ENCODE measurements at regions not wholly inside any gene's neighbourhood (a gene's known extent, or its start where the extent isn't known, plus 50 kb on each side); places are given as distances from the start of the nearest gene placed in this dataset.
"Not testable (repeated sequence)": the region's sequence is repeated elsewhere in the genome, so short reads cannot be mapped to it uniquely, and the experiment has no call there.

DNA sequence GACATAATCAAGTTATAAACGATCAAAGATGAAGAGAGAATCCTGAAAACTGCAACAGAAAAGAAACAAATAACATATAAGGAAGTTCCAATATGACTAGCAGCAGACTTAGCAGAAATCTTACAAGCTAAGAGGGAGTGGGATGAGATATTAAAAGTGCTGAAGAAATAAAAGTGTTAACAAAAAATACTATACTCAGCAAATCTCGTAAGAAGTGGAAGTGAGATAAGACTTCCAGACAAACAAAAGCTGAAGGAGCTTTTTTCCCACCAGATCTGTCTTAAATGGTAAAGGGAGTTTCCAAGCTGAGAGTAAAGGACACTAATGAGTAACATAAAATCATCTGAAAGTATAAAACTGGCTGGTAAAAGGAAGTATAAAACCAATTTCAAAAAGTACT is 2036.0 kb upstream of the C9orf72 start:
- DNase-seq (ENCODE audit: low read depth): no peak

DNA sequence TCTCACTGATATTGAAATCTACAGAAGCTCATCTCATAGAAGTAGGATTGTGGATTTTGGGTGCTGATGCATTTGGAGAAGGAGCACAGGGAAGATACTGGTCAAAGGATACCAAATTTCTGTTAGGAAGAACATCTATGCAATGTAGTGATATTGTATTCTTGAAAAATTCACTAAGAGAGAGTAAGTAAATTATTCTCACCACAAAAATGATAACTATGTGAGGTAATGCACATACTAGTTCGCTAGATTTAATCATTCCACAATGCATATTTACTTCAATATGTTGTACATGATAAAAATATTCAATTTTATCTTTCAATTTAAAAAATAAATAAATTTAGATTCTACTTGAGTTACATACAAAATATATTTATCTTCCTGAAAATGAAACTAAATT is 2040.5 kb upstream of the C9orf72 start:
- no peak for DNase-seq (ENCODE audit: low read depth)

DNA sequence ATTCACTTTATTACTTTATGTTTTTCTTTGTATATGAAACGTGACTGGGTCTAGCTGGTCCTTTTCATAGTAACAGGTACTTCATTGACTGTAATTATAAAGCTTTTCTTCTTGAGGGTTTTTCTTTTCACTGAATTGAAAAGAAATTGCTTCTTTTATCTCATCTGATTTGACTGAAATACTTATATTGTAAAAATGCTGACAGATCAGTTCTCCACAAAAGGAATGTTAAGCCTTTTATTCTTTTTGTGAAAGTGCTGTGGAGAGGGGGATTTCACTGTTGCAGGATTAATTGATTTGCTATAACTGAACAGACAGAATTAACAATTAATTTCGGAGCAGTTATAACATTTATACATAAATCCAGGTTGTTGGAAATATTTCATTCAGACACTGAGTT is 2043.6 kb upstream of the C9orf72 start:
- no peak for DNase-seq (ENCODE audit: low read depth)

DNA sequence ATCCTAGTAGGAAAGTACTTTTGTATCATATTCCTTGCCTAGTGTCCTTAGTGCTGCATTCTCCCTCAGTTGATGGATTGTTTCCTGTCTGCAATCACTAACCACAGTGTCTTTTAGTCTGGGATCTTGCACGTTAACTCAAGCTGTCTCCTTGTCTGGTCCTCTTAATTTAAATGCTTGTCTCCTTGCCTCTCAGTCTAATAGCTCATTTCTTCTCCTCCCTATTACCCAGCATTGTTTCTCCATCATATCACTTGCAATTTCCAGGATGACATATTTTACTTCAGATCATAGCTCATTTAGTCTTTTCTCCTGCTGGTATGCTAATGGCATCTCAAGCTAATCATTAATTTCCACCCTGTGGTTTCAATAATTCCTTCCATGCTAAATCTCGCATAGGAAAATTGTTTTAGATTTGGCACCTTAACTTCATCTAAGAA is 2052.0 kb upstream of the C9orf72 start:
- DNase-seq (ENCODE audit: low read depth): no peak

DNA sequence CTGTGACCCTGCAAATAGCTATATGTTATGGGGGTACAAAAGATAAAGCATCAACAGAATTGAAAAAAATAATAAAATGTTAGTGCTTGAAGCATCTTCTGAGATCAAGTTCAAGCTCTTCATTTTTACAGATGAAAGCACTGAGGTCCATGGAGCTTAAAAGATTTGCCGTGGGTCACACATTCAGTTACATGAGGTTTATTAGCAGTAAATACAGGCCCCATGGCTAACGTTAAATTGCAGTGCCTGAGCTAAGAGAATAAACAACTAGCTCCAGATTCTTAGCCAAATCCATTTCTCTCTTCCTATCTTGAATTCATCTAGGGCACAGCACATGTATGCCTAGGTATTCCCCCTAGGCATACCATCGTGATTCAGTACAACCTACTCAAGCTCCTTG is 2052.7 kb upstream of the C9orf72 start:
- DNase-seq (ENCODE audit: low read depth): no peak

DNA sequence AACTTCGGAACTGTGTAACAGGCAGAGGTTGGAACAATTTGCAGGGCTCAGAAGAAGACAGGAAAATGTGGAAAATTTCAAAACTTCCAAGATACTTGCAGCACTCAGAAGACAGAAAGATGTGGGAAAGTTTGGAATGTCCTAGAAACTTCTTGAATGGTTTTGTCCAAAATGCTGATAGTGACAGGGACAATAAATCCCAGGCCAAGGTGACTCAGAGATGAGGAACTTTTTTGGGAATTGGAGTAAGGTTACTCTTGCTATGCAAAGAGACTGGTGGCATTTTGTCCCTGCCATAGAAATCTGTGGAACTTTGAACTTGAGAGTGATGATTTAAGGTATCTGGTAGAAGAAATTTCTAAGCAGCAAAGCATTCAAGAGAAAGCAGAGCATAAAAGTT is 2055.6 kb upstream of the C9orf72 start:
- DNase-seq (ENCODE audit: low read depth): not testable (repeated sequence)

DNA sequence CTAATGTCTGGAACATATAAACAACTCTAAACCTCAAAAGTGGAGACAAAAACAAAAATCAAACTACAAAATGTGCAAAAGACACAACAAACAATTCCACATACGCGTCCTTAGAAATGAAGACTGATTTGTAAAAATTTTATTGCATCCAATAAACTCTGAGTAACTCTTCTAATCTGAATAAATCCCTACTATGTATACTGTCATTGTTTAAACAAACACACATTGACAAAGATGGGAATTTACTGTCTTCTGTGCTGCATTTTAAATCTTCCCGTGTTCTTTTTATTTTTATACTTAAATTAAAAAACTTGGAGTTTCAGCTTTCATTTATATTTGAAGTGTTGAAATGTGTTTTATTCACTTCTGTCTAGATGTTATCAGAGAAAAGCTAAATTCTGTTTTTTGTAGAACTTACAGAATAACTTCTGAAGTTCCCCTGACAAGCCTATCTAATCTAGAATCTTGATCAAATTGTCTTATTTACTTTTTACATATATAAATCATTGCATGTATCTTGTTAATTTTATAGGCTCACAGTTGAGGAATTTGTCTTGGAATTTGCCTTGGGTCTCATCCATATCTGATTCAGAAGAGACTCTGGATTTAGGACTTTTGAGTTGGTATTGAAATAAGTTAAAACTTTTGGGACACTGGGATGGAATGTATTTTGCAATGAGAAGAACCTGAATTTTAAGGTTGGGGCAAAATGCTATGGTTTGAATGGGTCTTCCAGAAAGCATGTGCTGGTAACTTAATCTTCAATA is 2064.4 kb upstream of the C9orf72 start:
- DNase-seq (ENCODE audit: low read depth): no peak

DNA sequence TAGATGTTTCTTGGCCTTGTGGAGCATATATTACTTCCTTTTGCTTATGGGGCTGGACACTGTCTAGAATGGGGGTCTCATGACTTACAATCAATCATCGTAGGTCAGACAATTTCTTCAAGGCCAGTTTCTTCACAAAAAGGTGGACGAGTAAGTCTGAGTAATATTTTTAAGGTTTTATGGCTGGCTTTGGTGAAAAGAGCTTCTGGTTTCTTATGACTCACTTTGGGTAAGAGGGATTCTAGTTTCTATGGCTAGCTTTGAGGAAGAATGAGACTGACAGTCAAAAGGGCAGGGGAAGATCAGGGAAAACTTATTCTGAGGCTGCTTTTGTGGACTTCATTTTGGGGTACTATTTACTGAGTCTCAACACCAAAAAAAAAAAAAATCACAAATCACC is 2067.2 kb upstream of the C9orf72 start:
- DNase-seq (ENCODE audit: low read depth): no peak

DNA sequence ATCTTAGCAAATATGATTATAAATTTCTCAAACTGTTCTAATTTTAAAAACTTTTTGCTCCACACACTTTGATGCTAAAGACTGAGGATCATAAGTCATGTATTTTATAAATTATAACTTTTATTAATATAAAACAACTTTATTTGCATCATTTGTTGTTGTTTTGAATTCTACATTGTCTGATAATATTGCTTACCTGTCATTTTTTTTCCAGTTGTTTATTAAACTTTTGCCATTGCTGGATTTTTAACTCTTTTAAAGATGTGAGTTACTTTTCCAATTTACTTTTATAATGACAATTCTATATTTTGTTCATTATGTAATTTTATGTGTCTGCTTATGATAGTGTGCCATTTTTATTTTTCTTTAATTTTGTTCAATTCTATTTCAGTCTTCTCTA is 2071.2 kb upstream of the C9orf72 start:
- no peak for DNase-seq (ENCODE audit: low read depth)

DNA sequence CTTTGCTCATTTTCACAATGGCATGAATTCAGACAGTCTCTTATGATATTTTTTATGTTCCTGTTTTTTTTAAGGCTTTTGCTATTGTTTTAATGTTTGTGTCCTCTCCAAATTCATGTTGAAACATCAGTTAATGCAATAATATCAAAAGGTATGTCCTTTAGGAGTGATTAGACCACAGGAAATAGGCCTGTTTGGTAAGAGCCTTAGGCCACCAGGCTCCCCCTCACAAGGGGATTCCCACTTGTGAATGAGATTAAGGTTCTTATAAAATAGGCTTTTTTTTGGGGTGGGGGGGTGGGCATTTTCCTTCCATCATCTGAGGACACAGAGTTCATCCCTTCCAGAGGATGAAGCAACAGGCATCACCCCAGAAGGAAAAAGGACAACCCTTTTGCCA is 2074.2 kb upstream of the C9orf72 start:
- DNase-seq (ENCODE audit: low read depth): no peak

DNA sequence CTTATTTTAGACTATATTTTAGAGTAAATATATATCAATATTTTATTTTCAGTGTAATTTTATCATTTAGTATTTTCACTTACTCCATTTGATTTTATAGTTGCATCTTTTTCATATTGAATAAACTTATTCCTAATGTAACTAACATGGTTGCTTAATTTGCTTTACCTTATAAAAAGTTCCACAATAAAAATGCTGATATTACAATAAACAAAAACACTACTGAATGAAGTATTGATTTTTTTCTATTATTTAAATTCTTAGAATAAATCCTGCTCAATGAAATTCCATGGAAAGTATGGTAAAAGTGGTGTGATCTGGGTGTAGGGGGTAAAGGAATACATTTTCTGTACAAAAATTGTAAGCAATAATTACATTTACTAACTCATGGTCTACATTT is 2074.9 kb upstream of the C9orf72 start:
- DNase-seq (ENCODE audit: low read depth): no peak

DNA sequence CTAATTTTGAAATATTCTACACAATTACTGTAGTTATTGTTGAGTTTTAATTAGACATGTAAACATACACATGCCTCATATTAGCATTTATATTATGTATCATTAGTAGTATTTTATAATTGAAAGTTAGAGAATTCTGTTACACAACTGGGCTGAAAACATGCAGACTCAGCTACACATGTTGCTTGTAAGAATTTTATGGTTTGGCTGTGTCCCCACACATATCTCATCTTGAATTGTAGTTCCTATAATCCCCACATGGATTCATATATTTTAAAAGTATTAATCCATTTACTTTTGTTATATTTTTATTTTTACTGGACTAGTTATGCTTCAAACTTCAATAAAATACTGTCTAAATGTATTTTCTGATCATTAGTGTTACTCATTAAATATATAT is 2075.3 kb upstream of the C9orf72 start:
- no peak for DNase-seq (ENCODE audit: low read depth)

DNA sequence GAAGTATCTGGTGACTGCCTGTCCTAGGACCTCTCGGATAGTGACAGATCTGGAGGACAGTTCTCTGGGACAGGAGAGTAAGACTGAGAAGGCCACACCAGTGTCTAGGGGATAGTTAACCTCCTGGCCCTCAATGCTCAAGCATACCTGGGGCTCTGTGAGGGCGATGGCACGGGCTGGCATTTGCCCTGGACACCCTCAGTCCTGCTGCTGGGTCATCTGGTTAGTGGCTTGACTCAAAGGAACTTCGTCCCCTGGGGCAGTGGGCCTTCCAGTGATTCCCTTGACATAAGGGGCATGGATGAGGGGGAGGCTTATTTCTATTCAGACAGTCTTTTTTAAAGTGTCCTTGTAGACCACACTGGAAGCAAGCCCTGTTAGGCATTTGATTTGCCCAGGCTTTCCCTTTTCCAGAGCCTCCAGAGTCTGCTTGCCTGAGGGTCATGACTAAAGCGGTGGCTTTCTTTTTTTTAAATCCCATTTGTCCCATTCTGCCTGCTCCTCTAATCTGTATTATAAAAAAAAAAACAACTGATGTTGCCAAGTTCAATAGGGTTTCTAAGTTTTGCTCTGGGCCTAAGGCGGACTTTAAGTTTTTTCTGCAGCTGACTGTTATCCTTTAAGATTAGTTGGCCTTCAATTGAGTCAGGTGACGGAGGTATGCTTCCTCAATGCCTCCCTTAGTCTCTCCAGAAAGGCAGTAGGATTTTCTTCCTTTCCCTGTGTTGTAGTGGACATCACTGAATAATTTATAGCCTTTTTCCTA is 2083.5 kb upstream of the C9orf72 start:
- no peak for DNase-seq (ENCODE audit: low read depth)

DNA sequence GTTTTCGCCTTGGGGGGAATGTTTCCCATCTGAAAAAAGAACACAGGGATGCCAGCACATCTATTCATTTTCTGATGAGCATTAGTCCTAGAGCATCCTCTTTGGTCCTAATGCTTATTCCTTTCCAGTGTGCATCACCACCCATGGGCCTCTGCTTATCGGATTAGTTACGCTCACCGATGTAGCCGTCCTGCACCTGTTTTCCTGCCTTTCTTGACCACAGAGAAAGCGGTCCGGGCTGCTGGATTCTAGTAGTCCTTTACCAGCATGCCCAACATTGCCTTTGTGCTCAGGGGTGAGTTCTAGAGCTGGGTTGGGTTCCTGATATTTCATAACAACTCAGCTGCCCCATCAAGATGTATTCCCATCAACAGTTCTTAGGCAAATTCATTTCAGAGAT is 2084.5 kb upstream of the C9orf72 start:
- no peak for DNase-seq (ENCODE audit: low read depth)

DNA sequence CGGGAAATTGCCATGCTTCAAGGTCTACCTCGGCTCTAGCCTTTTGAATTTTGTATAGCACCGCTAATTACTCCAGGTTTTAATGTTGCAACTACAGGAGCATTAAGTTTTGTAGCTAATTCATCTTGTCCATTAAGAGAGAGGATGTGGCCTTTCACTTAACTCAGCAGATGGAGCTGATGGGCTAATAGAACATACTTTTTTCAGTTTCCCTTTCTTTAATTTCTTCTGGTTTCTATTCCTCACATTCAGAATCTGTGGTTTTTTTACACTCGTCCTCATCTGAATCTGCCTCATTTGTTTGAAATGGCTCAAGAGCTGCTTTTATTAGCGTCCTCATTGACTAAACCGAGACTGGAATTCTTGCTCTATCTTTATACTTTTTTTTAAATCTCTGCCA is 2085.7 kb upstream of the C9orf72 start:
- DNase-seq (ENCODE audit: low read depth): no peak

DNA sequence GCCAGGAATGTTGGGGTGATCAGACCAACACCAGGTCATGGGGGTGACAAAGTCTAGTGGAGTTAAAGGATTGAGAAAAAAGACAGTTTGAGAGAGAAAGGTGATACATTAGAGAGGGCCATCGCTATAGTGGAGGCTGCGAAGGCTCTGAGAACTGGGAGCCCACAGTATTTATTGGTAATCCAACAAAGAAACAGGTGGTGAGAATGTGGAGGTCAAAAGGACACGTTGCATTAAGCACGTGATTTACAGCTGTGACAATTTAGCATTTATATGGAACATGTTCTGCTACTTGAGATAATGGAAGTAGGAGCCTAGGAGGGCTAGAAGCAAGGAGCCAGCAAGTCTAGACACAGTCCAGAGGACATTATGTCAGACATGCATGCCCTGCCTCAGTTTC is 2086.5 kb upstream of the C9orf72 start:
- DNase-seq (ENCODE audit: low read depth): no peak

DNA sequence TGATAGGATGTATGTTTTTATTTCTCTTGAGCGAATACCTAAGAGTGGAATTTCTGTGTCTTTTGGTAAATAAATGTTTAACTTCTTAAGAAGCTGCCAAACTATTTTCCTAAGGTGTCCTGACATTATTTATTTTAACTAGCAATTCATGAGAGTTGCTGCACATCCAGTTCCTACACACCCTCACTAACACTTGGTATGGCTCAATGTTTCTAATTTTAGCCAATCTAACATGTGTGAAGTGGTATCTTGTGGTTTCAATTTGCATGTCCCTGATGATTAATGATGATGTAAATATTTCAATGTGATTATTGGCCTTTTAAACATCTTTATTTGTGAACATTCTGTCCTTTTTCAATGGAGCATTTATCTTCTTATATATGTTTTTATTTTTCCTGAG is 2095.5 kb upstream of the C9orf72 start:
- DNase-seq (ENCODE audit: low read depth): no peak

DNA sequence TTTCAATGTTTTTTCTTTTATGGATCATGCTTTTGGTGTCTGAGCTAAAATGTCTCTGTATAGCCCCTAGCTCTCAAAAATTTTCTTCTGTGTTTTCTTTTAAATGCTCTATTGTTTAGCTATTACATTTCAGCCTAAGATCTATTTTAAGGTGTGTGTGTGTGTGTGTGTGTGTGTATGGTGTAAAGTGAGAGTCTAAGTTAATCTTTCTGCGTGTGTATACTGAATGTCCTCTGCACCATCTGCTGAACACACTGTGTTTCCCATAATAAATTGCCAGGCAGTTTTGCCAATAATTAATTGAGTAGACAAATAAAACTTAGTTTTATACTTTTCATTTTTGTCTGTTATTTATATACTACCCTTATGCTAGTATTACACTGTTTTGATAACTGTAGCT is 2096.3 kb upstream of the C9orf72 start:
- DNase-seq (ENCODE audit: low read depth): no peak

DNA sequence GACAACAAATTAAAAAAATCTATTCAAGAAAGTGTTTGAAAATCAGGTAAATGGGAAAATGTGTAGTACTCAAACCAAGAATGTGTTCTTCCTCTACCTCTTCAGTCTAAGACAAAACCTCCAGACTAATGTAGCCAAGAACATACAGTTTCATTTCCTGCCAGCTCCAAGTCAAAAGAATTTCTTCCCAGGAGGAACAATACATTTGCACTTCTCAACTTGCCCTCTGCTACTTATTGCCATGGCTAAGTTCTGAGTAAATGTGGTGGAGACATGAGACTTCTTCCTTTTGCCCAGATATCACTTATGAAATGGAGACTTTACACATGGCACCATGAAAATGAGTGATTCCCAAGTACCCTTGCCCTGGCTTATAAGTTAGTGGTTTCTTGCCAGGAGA is 2112.2 kb upstream of the C9orf72 start:
- DNase-seq (ENCODE audit: low read depth): no peak

DNA sequence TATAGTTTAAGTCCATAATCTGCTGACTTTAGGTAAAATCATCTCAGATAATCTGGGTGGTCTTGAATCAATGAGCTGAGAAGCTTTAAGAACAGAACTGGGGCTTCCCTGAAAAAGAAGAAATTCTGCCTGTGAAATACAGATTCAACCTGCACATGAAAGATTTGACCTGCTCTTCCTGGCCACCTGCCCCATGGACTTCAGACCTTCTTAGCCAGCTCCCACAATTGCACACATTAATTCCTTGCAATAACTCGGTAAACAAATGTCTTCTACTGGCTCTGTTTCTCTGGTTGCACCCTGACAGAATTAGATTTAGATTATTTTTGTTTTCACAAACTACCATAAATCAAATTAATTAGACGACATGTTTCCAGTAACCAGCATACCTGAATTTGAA is 2117.9 kb upstream of the C9orf72 start:
- no peak for DNase-seq (ENCODE audit: low read depth)

DNA sequence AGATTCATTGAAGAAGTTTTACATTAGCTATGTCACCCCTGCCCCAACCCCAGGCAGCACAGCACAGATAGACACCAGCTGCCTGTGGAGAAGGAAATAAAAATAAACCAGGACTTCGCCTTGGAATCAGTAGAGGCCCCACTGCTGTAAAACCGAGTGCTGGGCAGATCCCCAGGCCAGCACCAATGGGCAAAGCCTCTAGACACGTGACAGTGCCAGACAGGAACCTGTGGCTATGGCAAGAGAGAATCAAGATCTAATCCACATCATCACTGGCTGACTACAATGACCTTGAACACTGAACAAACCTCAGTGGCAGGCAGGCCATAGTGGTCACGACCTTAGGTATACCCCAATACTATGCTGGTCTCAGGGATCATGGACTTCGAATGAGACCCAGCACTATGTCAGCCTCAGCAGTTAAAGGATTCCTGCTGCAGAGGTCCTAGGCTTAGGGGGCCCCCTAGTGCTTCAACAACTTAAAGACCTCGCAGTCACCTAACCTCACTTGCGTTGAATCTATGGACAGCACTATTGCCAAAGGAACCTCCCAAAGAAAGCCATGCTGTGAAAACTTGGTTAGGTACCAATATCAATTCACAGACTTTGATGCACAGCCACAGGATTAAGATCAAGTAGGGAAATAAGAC is 2118.6 kb upstream of the C9orf72 start:
- DNase-seq (ENCODE audit: low read depth): peak; percentile 1

DNA sequence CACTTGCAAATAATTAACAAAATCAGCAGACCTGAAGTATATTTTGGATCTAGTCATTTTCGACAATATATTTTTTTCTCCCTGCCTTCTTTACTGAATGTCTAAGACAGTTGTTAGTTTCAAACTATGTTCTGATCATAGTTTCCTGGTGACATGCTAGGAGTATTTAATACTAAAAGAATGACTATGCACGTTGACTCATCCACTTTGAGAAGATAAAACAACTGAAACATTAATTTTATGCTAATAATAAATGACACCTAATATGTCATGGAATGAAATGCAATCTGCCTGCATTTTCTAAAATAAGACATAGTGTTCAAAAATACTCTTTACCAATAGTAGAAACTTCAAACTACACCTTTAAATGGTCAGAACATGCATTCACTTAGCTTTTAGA is 2123.7 kb upstream of the C9orf72 start:
- DNase-seq (ENCODE audit: low read depth): peak; percentile 10

DNA sequence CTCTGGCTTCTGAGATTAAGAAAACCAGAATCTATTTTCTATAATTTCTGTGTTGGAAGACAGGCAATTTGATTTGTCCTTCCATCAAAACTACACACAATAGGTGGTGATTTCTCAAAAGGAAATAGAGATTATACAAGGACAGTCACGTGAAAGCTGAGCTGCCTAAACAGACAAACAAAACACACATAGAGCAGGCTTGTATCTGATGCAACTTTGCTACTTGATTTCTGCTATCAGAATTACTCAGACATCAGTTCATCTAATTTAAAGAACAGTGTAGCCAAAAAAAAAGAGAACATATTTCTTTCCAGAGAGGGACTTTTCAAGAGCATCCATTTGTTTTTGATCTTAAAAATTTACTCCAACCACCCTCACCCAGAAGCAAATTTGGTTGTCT is 2128.3 kb upstream of the C9orf72 start:
- DNase-seq (ENCODE audit: low read depth): no peak
